PFSK-1 (cell line): ENCODE measurements at regions not wholly inside any gene's neighbourhood (a gene's known extent, or its start where the extent isn't known, plus 50 kb on each side); places are given as distances from the start of the nearest gene placed in this dataset.

Experiments used
- POLR2AphosphoS5 ChIP-seq: IDR thresholded peaks from 2 replicates; pipeline ENCODE4 v1.6.1; 2012; ENCODE audit warnings: low read depth, mild to moderate bottlenecking, control low read depth, low read length, moderate library complexity
- TAF1 ChIP-seq: IDR thresholded peaks from 2 replicates; pipeline ENCODE4 v1.6.1; 2012; ENCODE audit warnings: low read length, control low read depth, borderline replicate concordance; ENCODE audit not compliant: insufficient read depth

GRCh38 chr2:181223234-181223633 lies 234.0 kb upstream of the ITGA4 start:
- no peak for TF ChIP-seq POLR2AphosphoS5
- no peak for TF ChIP-seq TAF1
